ENCODE measurements at regions not wholly inside any gene's neighbourhood (a gene's known extent, or its start where the extent isn't known, plus 50 kb on each side); places are given as distances from the start of the nearest gene placed in this dataset.

DNA sequence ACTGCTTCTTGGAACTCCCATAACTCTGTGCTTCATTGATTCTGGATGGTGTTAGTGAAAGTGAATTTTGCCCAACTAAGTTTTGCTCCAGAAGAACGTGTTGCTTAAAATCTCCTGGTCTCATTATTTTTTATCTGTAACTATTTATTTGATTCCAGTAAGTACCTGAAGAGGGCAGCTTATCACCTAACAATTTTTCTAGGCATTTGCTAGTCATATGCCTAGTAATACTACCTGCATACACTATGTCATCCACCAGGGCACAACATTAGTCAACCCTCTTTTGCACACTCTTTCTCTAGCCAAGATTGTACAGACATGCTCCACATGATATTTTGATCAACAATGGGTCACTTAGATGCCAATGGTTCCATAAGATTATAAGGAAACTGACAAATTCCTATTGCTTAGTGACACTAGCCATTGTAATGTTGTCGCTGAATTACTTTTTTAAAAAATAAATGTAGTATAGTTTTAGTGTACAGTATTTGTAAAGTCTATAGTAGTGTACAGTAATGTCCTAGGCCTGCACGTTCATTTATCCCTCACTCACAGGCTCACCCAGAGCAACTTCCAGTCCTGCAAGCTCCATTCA, 499.9 kb upstream of the AADAT start:
- no peak for DNase-seq
- H3K27ac Mint-ChIP-seq = no peak overlapping the region
- H3K9me3 Mint-ChIP-seq = peaks cover 4 to 7% of the 10 kb centered on the region in 2 donors
- H3K27me3 Mint-ChIP-seq (ENCODE audit: low read depth) = no peaks in the 10 kb centered on the region
- no peaks in the 10 kb centered on the region for H3K36me3 Mint-ChIP-seq (ENCODE audit: insufficient read depth in 2 of 2)
- no peak overlapping the region for H3K4me3 Mint-ChIP-seq
- no peak for ATAC-seq (replicated peaks in 1 of 2)
- H3K4me1 Mint-ChIP-seq (ENCODE audit: low read depth) = no peaks in the 10 kb centered on the region

DNA sequence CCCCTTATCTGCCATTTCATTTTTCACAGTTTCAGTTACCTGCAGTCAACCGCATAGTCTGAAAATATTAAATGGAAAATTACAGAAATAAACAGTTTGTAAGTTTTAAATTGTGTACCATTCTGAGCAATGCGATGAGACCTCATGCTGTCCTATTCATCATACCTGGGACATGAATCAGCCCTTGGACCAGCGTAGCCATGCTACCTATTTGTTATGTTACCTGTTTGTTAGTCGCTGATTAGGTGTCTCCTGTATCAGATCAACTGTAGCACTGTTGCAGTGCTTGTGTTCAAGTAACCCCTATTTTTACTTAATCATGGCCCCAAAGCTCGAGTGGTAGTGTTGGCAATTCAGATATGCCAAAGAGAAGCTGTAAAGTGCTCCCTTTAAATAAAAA, 492.2 kb upstream of the AADAT start:
- H3K27me3 Mint-ChIP-seq (ENCODE audit: low read depth) = no peaks in the 10 kb centered on the region
- peaks cover 3 to 5% of the 10 kb centered on the region in 2 donors for H3K9me3 Mint-ChIP-seq
- H3K4me1 Mint-ChIP-seq (ENCODE audit: low read depth) = no peaks in the 10 kb centered on the region
- no peak overlapping the region for H3K27ac Mint-ChIP-seq
- ATAC-seq (replicated peaks in 1 of 2) = no peak
- DNase-seq = no peak
- peaks cover 0 to 1% of the 10 kb centered on the region in 2 donors for H3K36me3 Mint-ChIP-seq (ENCODE audit: insufficient read depth in 2 of 2)
- no peak overlapping the region for H3K4me3 Mint-ChIP-seq

DNA sequence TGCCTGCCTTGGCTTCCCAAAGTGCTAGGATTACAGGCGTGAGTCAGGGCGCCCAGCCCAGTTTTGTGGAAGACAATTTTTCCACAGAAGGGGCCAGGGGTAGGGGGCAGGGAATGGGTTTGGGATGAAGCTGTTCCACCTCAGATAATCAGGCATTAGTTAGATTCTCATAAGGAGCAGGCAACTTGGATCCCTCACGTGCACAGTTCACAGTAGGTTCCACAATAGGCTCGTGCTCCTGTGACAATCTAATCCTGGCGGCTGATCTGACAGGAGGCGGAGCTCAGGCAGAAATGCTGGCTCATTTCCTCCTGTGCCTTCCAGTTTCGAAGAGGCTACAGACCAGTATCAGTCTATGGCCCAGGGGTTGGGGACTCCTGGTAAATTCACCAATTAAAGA, 491.6 kb upstream of the AADAT start:
- DNase-seq = no peak
- no peak for ATAC-seq (replicated peaks in 1 of 2)
- no peaks in the 10 kb centered on the region for H3K27me3 Mint-ChIP-seq (ENCODE audit: low read depth)
- no peaks in the 10 kb centered on the region for H3K4me1 Mint-ChIP-seq (ENCODE audit: low read depth)
- H3K4me3 Mint-ChIP-seq = no peak overlapping the region
- H3K27ac Mint-ChIP-seq = no peak overlapping the region
- H3K9me3 Mint-ChIP-seq = peaks cover 3 to 7% of the 10 kb centered on the region in 2 donors
- H3K36me3 Mint-ChIP-seq (ENCODE audit: insufficient read depth in 2 of 2) = peaks cover 0 to 1% of the 10 kb centered on the region in 2 donors

DNA sequence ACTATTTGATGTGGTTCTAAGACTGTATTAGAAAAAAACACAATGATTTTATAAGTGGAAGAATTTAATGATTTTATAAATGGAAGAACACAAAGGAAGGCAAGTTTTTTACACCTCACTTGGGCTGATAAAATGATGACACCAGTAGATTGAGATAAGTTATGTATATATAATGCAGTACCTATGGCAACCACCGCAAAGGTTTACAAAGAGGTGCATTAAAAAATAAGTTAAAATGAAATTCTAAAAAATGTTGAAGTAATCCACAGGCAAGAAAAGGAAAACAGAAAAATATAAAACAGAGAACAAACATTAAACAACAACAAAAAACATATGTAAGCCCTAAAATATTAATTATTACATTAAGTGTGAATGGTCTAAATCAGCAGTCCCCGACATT, 490.9 kb upstream of the AADAT start:
- ATAC-seq (replicated peaks in 1 of 2) = no peak
- H3K9me3 Mint-ChIP-seq = peaks cover 3 to 7% of the 10 kb centered on the region in 2 donors
- H3K4me3 Mint-ChIP-seq = no peak overlapping the region
- no peaks in the 10 kb centered on the region for H3K4me1 Mint-ChIP-seq (ENCODE audit: low read depth)
- H3K27me3 Mint-ChIP-seq (ENCODE audit: low read depth) = no peaks in the 10 kb centered on the region
- H3K27ac Mint-ChIP-seq = no peak overlapping the region
- H3K36me3 Mint-ChIP-seq (ENCODE audit: insufficient read depth in 2 of 2) = peaks cover 0 to 1% of the 10 kb centered on the region in 2 donors
- no peak for DNase-seq

DNA sequence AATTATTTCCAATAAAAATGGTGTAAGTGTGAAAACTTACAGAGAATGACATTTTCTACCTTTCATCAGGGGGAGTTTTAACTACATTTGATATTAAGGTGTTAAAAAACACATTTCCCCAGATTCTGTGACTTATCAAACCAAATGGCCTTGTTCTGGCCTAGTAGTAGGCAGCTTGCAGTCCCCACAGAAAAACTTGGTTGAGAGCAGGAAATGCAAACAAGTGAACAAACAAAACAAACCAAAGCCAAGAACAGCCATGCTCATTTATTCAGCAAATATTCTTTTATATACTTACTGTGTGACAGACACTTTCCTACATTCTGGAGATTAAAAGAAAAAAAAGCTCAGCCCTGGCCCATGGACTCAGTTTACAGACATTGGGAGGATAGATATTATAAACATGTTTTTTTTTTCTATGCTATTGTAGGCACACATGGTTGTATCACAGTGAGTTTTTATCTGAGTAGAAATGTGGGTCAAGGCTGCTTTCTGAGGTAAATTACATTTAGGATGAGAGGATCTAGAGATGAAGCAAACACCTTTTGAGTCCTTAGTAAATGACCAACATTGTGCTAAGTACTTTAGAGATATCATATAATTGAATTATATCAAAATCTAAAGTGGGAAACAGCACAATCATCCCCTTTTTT, 449.2 kb upstream of the AADAT start:
- Mint-ChIP-seq H3K4me1 (ENCODE audit: low read depth) (no peaks in the 10 kb centered on the region), H3K27me3 (ENCODE audit: low read depth) (no peaks in the 10 kb centered on the region), H3K9me3 (peaks cover 9 to 11% of the 10 kb centered on the region in 2 donors), H3K36me3 (ENCODE audit: insufficient read depth in 2 of 2) (peaks cover 0 to 2% of the 10 kb centered on the region in 2 donors), H3K27ac (no peak overlapping the region), H3K4me3 (no peak overlapping the region)
- no peak for ATAC-seq (replicated peaks in 1 of 2)
- DNase-seq = no peak

DNA sequence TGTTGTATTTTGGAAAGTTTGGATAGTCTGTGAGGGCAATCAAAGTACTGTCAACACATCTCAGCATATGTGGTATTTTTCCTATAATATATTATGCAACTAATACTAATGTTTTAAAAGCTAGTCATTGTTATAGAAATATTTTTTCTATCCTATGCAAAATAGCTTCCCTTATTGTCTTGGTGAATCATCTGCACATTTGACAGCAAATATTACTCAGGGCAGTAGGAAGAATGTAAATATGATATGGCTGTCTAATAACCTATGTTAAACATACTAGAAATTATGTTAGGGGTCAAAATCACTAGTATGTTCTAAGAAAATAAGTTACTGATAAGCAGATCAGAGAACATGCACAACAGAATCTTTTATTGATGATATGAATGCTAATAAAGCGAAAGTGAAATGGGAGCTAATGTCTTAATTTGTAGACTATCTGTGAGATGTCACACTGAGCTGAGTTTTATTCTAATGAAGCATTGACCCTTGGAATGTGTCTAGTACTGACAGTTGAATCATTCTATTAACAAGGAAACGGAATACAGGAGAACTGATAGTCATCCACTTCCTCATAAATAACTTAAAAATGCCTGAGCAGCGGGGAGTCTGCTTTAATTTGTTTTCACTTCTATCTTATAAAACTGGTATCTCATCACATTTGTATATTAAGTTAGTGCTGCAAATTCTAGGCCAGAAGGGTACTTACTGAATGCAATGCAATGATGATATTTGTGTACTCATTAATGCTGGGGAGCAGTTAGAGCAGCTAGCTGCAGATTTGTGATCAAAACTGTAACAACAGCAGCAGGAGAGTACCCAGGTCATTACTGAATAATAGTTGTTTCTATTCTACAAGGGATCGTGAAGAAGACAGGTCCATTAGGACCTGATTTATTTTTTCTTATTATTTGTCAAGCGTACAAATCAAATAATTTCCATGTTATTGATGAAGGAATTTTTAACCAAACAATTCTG, 440.3 kb upstream of the AADAT start:
- ATAC-seq (replicated peaks in 1 of 2) (no peak), DNase-seq (no peak)
- Mint-ChIP-seq H3K27me3 (ENCODE audit: low read depth) (no peaks in the 10 kb centered on the region), H3K36me3 (ENCODE audit: insufficient read depth in 2 of 2) (peaks cover 0 to 2% of the 10 kb centered on the region in 2 donors), H3K27ac (no peak overlapping the region), H3K4me1 (ENCODE audit: low read depth) (no peaks in the 10 kb centered on the region), H3K9me3 (peaks cover 5% of the 10 kb centered on the region in 2 donors), H3K4me3 (no peak overlapping the region)

DNA sequence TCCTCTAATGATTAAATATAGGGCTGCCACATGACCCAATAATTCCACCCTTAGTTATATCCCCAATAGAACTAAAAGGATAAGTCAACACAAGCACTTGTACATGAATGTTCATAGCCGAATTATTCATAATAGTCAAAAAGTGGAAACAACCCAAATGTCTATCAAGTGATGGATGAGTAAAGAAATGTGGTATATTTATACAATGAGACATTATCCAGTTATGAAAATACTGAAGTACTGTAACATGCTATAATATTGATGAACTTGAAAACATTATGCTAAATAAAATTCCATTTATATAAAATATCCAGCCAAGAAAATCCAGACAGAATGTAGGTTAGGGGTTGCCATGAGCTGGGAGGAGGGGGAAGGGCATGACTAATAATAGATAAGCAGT, 436.7 kb upstream of the AADAT start:
- Mint-ChIP-seq H3K4me3 (no peak overlapping the region), H3K27me3 (ENCODE audit: low read depth) (no peaks in the 10 kb centered on the region), H3K4me1 (ENCODE audit: low read depth) (no peaks in the 10 kb centered on the region), H3K36me3 (ENCODE audit: insufficient read depth in 2 of 2) (no peaks in the 10 kb centered on the region), H3K9me3 (peaks cover 0 to 2% of the 10 kb centered on the region in 2 donors), H3K27ac (no peak overlapping the region)
- DNase-seq = no peak
- ATAC-seq (replicated peaks in 1 of 2) = no peak

DNA sequence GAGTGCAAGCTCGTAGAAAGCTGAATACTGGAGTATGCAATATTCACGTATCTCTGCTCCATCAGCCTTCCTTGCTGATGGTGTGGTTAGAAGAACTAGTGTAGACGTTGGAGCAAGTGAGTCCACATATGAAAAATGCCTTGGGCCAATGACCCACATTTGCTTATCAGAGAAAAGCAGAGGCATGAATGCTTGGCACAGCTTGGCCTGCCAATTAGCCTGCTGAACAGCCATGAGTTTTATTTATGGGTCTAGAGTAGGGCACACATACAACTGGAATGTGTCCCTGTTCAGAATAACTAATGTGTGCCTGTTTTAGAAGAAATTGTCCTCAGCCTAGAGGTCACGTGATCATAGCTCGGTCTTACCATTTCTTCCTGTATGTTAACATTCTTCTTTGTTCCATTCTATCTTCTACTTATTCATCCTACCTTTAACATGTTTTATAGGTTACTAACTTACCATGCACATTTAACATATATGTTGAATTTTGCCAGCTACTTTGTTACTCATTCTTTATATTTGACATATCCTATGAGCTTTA, 432.7 kb upstream of the AADAT start:
- no peak for ATAC-seq (replicated peaks in 1 of 2)
- H3K27me3 Mint-ChIP-seq (ENCODE audit: low read depth) = no peaks in the 10 kb centered on the region
- H3K4me1 Mint-ChIP-seq (ENCODE audit: low read depth) = no peaks in the 10 kb centered on the region
- H3K4me3 Mint-ChIP-seq = no peak overlapping the region
- no peak for DNase-seq
- H3K9me3 Mint-ChIP-seq = peaks cover 4 to 5% of the 10 kb centered on the region in 2 donors
- no peaks in the 10 kb centered on the region for H3K36me3 Mint-ChIP-seq (ENCODE audit: insufficient read depth in 2 of 2)
- no peak overlapping the region for H3K27ac Mint-ChIP-seq

DNA sequence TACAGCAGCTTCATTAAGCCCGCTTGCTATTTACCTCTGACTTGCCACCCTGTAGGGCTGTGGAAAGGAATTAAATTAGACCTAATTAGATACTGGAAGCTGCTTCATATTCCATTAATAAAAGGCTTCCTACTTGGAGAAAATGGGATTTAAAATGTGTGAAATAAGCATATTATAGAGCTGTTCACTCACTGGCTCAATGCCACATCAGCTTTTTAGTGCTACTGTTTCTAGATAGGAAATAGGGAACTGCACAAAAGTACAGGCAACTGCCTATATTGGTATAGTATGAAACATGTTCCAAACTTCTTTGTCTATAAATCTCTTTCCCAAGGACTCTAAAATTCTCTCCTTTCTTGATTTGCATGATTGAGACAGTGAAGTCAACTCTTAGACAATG, 407.9 kb upstream of the AADAT start:
- Mint-ChIP-seq H3K9me3 (peaks cover 2 to 10% of the 10 kb centered on the region in 2 donors), H3K27me3 (ENCODE audit: low read depth) (no peaks in the 10 kb centered on the region), H3K4me3 (peak overlapping the region; percentile 51 to 71), H3K4me1 (ENCODE audit: low read depth) (no peaks in the 10 kb centered on the region), H3K36me3 (ENCODE audit: insufficient read depth in 2 of 2) (peaks cover 0 to 3% of the 10 kb centered on the region in 2 donors), H3K27ac (no peak overlapping the region)
- DNase-seq (no peak), ATAC-seq (replicated peaks in 1 of 2) (no peak)

DNA sequence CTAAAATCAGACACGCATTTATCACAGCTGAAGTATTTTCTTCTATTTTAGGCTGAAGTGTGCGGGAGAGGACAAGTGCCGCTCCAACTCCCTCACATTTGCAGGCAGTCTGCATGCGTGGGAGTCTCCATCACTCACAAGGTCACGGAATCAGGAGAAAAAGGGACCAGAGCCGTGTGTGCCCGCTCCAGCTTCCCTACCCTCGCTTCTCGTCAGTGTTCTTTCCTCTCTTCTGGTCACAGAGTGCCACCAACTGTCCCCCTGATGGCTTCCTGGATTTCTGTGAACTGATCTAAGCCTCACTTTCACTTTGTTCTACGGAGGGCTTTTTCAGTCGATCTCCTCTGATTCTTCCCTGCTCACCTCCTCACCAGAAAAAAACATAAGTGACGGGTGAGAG, 407.4 kb upstream of the AADAT start:
- ATAC-seq (replicated peaks in 1 of 2) (no peak), DNase-seq (no peak)
- H3K9me3 Mint-ChIP-seq = peaks cover 2 to 8% of the 10 kb centered on the region in 2 donors
- H3K36me3 Mint-ChIP-seq (ENCODE audit: insufficient read depth in 2 of 2) = peaks cover 0 to 3% of the 10 kb centered on the region in 2 donors
- H3K27ac Mint-ChIP-seq = peak overlapping the region; percentile 52
- H3K4me3 Mint-ChIP-seq = peak overlapping the region; percentile 51 to 71
- H3K4me1 Mint-ChIP-seq (ENCODE audit: low read depth) = no peaks in the 10 kb centered on the region
- no peaks in the 10 kb centered on the region for H3K27me3 Mint-ChIP-seq (ENCODE audit: low read depth)

DNA sequence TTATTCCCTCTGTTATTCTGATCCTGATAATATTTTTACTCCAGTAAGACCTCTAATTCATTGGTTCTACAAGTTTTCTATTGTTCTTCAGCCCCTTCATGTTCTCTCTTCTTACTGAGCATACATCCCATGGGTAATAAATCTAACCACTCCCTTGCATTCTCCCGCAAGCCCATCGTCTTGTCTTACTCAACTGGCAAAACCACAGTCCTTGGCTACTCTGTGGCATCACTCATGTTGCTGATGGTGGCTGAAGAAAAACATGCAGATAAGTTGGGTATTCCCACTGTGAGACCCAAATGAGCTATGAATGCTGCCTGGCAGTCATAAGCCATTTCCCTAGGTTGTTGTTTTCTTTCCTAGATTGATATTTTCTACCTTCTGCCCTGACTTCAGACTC, 402.2 kb upstream of the AADAT start:
- Mint-ChIP-seq H3K4me3 (no peak overlapping the region), H3K36me3 (ENCODE audit: insufficient read depth in 2 of 2) (no peaks in the 10 kb centered on the region)

DNA sequence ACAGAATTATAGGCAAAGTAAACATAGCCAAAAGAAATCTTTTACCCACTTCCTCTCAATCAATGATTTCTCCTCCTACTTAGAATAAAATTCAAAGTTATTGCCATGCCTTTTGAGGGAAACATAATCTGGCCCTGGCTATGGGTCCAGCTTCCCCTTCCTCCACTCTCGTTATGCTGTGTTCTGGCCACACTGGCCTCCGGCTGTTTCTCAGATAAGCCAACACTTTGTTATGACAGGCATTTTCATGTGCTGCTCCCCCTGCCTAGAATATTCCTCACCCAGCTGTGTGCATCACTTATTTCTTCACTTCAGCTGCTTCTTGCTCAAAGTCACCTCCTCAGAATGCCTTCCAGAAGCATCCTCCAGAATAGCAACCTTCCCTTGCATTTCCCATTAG, 386.6 kb upstream of the AADAT start:
- H3K4me3 Mint-ChIP-seq = no peak overlapping the region
- no peaks in the 10 kb centered on the region for H3K27me3 Mint-ChIP-seq (ENCODE audit: low read depth)
- no peaks in the 10 kb centered on the region for H3K4me1 Mint-ChIP-seq (ENCODE audit: low read depth)
- H3K9me3 Mint-ChIP-seq = peaks cover 2% of the 10 kb centered on the region in 2 donors
- ATAC-seq (replicated peaks in 1 of 2) (no peak), DNase-seq (no peak)
- no peaks in the 10 kb centered on the region for H3K36me3 Mint-ChIP-seq (ENCODE audit: insufficient read depth in 2 of 2)
- H3K27ac Mint-ChIP-seq = no peak overlapping the region

More for the DNA sequence above, 402.2 kb upstream of the AADAT start:
- ATAC-seq (replicated peaks in 1 of 2) = no peak
- no peak for DNase-seq
- H3K27me3 Mint-ChIP-seq (ENCODE audit: low read depth) = no peaks in the 10 kb centered on the region
- H3K4me1 Mint-ChIP-seq (ENCODE audit: low read depth) = no peaks in the 10 kb centered on the region
- H3K9me3 Mint-ChIP-seq = peaks cover 2 to 7% of the 10 kb centered on the region in 2 donors
- no peak overlapping the region for H3K27ac Mint-ChIP-seq

DNA sequence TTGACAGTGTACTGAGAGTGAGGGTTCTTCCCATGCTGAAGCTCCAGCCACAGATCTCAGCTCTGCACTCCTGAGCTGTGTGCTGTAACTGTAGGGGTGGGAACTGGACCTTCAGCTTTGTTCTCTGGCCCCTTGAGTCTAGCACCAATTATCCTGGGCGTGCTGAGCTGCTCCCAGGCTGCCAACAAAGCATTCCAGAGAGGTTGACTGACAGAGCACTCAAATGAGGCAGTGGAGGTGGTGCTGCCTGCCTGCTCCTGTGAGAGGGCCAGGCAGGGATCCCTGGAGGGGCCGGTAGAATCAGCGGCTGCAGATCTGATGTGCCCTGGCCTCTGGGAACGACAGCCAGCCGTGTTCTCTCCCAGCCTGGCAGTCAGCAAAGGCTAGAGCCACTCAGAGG, 375.7 kb upstream of the AADAT start:
- peaks cover 0 to 9% of the 10 kb centered on the region in 2 donors for H3K9me3 Mint-ChIP-seq
- no peak for ATAC-seq (replicated peaks in 1 of 2)
- H3K36me3 Mint-ChIP-seq (ENCODE audit: insufficient read depth in 2 of 2) = peaks cover 0 to 1% of the 10 kb centered on the region in 2 donors
- H3K27ac Mint-ChIP-seq = no peak overlapping the region
- H3K27me3 Mint-ChIP-seq (ENCODE audit: low read depth) = no peaks in the 10 kb centered on the region
- no peak overlapping the region for H3K4me3 Mint-ChIP-seq
- DNase-seq = no peak
- no peaks in the 10 kb centered on the region for H3K4me1 Mint-ChIP-seq (ENCODE audit: low read depth)
